HEK293 (cell line): ENCODE measurements at regions not wholly inside any gene's neighbourhood (a gene's known extent, or its start where the extent isn't known, plus 50 kb on each side); places are given as distances from the start of the nearest gene placed in this dataset.

Experiments
- ATF2 ChIP-seq: fragments of 450-650 bp; formaldehyde crosslinking; IDR thresholded peaks from 2 replicates; pipeline ENCODE4 v1.5.1; 2016; ENCODE audit warnings: missing biosample characterization, missing genetic modification characterization, low read depth
- CTCF ChIP-seq: fragments of 450-650 bp; formaldehyde crosslinking; IDR thresholded peaks from 2 replicates; pipeline ENCODE4 v1.5.1; 2016; ENCODE audit warnings: missing biosample characterization, missing genetic modification characterization
- HOXC10 ChIP-seq: sonication (generic); formaldehyde crosslinking; IDR thresholded peaks from 2 replicates; pipeline ENCODE4 v1.8.1; 2023; ENCODE audit warnings: mild to moderate bottlenecking, missing genetic modification reagents
- PRDM1 ChIP-seq: fragments of 450-650 bp; formaldehyde crosslinking; IDR thresholded peaks from 2 replicates; pipeline ENCODE4; 2016; ENCODE audit warnings: missing biosample characterization, missing genetic modification characterization
- SCRT2 ChIP-seq: fragments of 450-650 bp; formaldehyde crosslinking; IDR thresholded peaks from 2 replicates; pipeline ENCODE4 v1.5.1; 2016; ENCODE audit warnings: missing biosample characterization, missing genetic modification characterization
- ZNF223 ChIP-seq: fragments of 450-650 bp; formaldehyde crosslinking; IDR thresholded peaks from 2 replicates; pipeline ENCODE4 v1.5.1; 2016; ENCODE audit warnings: missing biosample characterization, missing genetic modification characterization
- ZNF302 ChIP-seq: fragments of 450-650 bp; formaldehyde crosslinking; IDR thresholded peaks from 2 replicates; pipeline ENCODE4 v1.5.1; 2016; ENCODE audit warnings: missing biosample characterization, missing genetic modification characterization, low read depth
- ZNF426 ChIP-seq: fragments of 450-650 bp; formaldehyde crosslinking; IDR thresholded peaks from 2 replicates; pipeline ENCODE4 v1.5.1; 2017; ENCODE audit warnings: missing biosample characterization, missing genetic modification characterization, mild to moderate bottlenecking, inconsistent platforms, moderate library complexity
- ZNF670 ChIP-seq: fragments of 450-650 bp; formaldehyde crosslinking; IDR thresholded peaks from 2 replicates; pipeline ENCODE4 v1.5.1; 2016; ENCODE audit warnings: missing biosample characterization, missing genetic modification characterization, low read depth
- ZNF792 ChIP-seq: fragments of 450-650 bp; formaldehyde crosslinking; IDR thresholded peaks from 2 replicates; pipeline ENCODE4 v1.5.1; 2016; ENCODE audit warnings: missing biosample characterization, missing genetic modification characterization
- ZXDB ChIP-seq: fragments of 450-650 bp; formaldehyde crosslinking; IDR thresholded peaks from 2 replicates; pipeline ENCODE4 v1.5.1; 2016; ENCODE audit warnings: missing biosample characterization, missing genetic modification characterization

GRCh38 chr1:173315296-173315695, 108.2 kb upstream of the TNFSF4 start:
- TF ChIP-seq ZNF302 = no peak
- TF ChIP-seq ZNF426 (tag by site-specific recombination) = no peak
- no peak for TF ChIP-seq ATF2 (tag by site-specific recombination)
- no peak for TF ChIP-seq CTCF
- TF ChIP-seq ZXDB (tag by site-specific recombination) = no peak
- TF ChIP-seq ZNF223 = no peak
- no peak for TF ChIP-seq ZNF792 (tag by site-specific recombination)
- no peak for TF ChIP-seq PRDM1
- TF ChIP-seq ZNF670 (tag by site-specific recombination) = no peak
- TF ChIP-seq HOXC10 (CRISPR knock-in tag) = no peak
- TF ChIP-seq SCRT2 (tag by site-specific recombination) = no peak
